ENCODE measurements at regions not wholly inside any gene's neighbourhood (a gene's known extent, or its start where the extent isn't known, plus 50 kb on each side); places are given as distances from the start of the nearest gene placed in this dataset.

DNA sequence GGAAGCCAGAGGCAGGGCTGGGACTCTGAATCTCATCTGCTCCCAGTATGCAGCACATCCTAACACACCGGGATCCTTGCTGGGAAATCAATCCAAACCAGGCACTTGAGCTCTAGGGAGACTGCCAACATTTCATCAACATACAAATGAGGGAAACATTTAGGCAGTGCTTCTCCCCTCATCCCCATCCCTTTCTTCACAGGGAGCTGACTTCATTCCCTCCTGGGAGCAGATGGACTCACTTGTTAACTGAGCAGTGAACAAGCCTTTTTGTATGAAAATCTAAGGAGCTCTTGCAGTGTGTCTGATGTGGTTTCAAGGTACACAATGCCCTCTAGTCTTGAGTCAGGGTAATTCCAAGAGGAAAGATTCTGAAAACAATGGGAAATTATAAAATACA, 96.3 kb downstream of the TMEM114 start:
- Mint-ChIP-seq H3K27ac (ENCODE audit: unreplicated experiment) (no peak overlapping the region), H3K9me3 (ENCODE audit: unreplicated experiment) (no peaks in the 10 kb centered on the region)

GRCh38 chr16:8492690-8493089, 97.6 kb downstream of the TMEM114 start:
- Mint-ChIP-seq H3K27me3 (ENCODE audit: unreplicated experiment) (peaks cover 2% of the 10 kb centered on the region), H3K4me3 (ENCODE audit: unreplicated experiment) (no peak overlapping the region), H3K27ac (ENCODE audit: unreplicated experiment) (no peak overlapping the region), H3K9me3 (ENCODE audit: unreplicated experiment) (peaks cover under 1% of the 10 kb centered on the region), H3K4me1 (ENCODE audit: unreplicated experiment) (peaks cover 6% of the 10 kb centered on the region), H3K36me3 (ENCODE audit: low read depth, unreplicated experiment) (no peaks in the 10 kb centered on the region)
- DNase-seq (ENCODE audit: low spot score): no peak
- no peak for TF ChIP-seq CTCF (IDR thresholded peaks at IDR 0.05; ENCODE audit: unreplicated experiment)

More for the DNA sequence above, 96.3 kb downstream of the TMEM114 start:
- DNase-seq (ENCODE audit: low spot score): no peak
- Mint-ChIP-seq H3K27me3 (ENCODE audit: unreplicated experiment) (peaks cover 2% of the 10 kb centered on the region), H3K36me3 (ENCODE audit: low read depth, unreplicated experiment) (no peaks in the 10 kb centered on the region), H3K4me3 (ENCODE audit: unreplicated experiment) (no peak overlapping the region), H3K4me1 (ENCODE audit: unreplicated experiment) (no peaks in the 10 kb centered on the region)
- TF ChIP-seq CTCF (IDR thresholded peaks at IDR 0.05; ENCODE audit: unreplicated experiment): no peak

- DNase-seq (ENCODE audit: low spot score): no peak
- no peaks in the 10 kb centered on the region for H3K36me3 Mint-ChIP-seq (ENCODE audit: low read depth, unreplicated experiment)
- no peak for TF ChIP-seq CTCF (IDR thresholded peaks at IDR 0.05; ENCODE audit: unreplicated experiment)
- H3K27me3 Mint-ChIP-seq (ENCODE audit: unreplicated experiment): no peaks in the 10 kb centered on the region
- peaks cover 8% of the 10 kb centered on the region for H3K9me3 Mint-ChIP-seq (ENCODE audit: unreplicated experiment)
- H3K4me1 Mint-ChIP-seq (ENCODE audit: unreplicated experiment): peaks cover 14% of the 10 kb centered on the region
- H3K4me3 Mint-ChIP-seq (ENCODE audit: unreplicated experiment): no peak overlapping the region
- no peak overlapping the region for H3K27ac Mint-ChIP-seq (ENCODE audit: unreplicated experiment)
Observed at GRCh38 chr16:8489580-8489979, 100.7 kb downstream of the TMEM114 start.

- Mint-ChIP-seq H3K27ac (ENCODE audit: unreplicated experiment) (no peak overlapping the region), H3K27me3 (ENCODE audit: unreplicated experiment) (no peaks in the 10 kb centered on the region), H3K9me3 (ENCODE audit: unreplicated experiment) (peaks cover 8% of the 10 kb centered on the region), H3K4me1 (ENCODE audit: unreplicated experiment) (peaks cover 14% of the 10 kb centered on the region), H3K4me3 (ENCODE audit: unreplicated experiment) (no peak overlapping the region), H3K36me3 (ENCODE audit: low read depth, unreplicated experiment) (no peaks in the 10 kb centered on the region)
- no peak for TF ChIP-seq CTCF (IDR thresholded peaks at IDR 0.05; ENCODE audit: unreplicated experiment)
- DNase-seq (ENCODE audit: low spot score): no peak
Observed at GRCh38 chr16:8486985-8487384, 103.3 kb downstream of the TMEM114 start.

GRCh38 chr16:8483396-8483795, 106.9 kb downstream of the TMEM114 start:
- peaks cover 8% of the 10 kb centered on the region for H3K9me3 Mint-ChIP-seq (ENCODE audit: unreplicated experiment)
- no peak overlapping the region for H3K27ac Mint-ChIP-seq (ENCODE audit: unreplicated experiment)
- no peak for DNase-seq (ENCODE audit: low spot score)
- TF ChIP-seq CTCF (IDR thresholded peaks at IDR 0.05; ENCODE audit: unreplicated experiment): no peak
- peaks cover 14% of the 10 kb centered on the region for H3K4me1 Mint-ChIP-seq (ENCODE audit: unreplicated experiment)
- H3K36me3 Mint-ChIP-seq (ENCODE audit: low read depth, unreplicated experiment): no peaks in the 10 kb centered on the region
- no peak overlapping the region for H3K4me3 Mint-ChIP-seq (ENCODE audit: unreplicated experiment)
- H3K27me3 Mint-ChIP-seq (ENCODE audit: unreplicated experiment): no peaks in the 10 kb centered on the region

All from endothelial cell (in vitro differentiated cells).